PC-9 (cell line): ENCODE measurements at regions not wholly inside any gene's neighbourhood (a gene's known extent, or its start where the extent isn't known, plus 50 kb on each side); places are given as distances from the start of the nearest gene placed in this dataset.

Experiments
- EZH2 ChIP-seq: fragments of 200-600 bp; sonication (generic); IDR thresholded peaks from 2 replicates; pipeline ENCODE4 v1.8.0; 2017; ENCODE audit warnings: antibody characterized with exemption, low read depth
- TF ChIP-seq, protein P1 (sequence below): fragments of 200-600 bp; sonication (generic); conservative IDR thresholded peaks from 2 replicates; pipeline ENCODE4 v1.6.1; 2017; ENCODE audit warnings: mixed run types, antibody characterized with exemption, mild to moderate bottlenecking, moderate library complexity

DNA sequence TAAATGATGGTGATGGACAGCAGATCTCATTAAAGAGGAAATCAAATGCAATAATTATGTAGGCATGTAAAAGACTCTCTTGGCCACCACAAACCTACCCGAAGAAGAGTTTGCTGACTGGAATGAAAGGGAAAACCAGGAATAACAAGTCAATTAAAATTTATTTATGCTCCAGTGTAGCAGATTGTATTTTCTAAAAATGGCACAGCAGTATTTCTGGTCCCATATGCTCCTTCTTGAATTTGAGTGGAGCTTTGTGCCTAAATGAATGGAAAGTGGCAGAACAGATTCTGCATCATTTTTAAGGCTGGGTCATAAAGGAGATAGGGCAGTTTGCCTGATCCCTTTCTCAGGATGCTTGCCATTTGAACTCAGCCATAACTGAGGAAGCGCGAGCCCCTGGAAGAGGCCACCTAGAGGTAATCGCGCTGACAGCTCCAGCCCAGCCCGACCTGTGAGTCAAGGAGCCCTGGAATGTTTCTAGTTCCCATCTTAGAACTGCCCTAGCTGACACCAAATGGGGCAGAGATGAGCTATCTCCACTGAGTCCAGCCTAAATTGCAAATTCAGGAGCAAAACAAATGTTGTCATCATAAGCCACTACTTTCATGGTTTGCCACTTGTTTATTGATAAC lies 229.2 kb upstream of the TMTC1 start:
- TF ChIP-seq, protein P1, sequence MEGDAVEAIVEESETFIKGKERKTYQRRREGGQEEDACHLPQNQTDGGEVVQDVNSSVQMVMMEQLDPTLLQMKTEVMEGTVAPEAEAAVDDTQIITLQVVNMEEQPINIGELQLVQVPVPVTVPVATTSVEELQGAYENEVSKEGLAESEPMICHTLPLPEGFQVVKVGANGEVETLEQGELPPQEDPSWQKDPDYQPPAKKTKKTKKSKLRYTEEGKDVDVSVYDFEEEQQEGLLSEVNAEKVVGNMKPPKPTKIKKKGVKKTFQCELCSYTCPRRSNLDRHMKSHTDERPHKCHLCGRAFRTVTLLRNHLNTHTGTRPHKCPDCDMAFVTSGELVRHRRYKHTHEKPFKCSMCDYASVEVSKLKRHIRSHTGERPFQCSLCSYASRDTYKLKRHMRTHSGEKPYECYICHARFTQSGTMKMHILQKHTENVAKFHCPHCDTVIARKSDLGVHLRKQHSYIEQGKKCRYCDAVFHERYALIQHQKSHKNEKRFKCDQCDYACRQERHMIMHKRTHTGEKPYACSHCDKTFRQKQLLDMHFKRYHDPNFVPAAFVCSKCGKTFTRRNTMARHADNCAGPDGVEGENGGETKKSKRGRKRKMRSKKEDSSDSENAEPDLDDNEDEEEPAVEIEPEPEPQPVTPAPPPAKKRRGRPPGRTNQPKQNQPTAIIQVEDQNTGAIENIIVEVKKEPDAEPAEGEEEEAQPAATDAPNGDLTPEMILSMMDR, result no peak
- no peak for TF ChIP-seq EZH2
